Neural cell (in vitro differentiated cells): ENCODE measurements at regions not wholly inside any gene's neighbourhood (a gene's known extent, or its start where the extent isn't known, plus 50 kb on each side); places are given as distances from the start of the nearest gene placed in this dataset.

Source experiments
- H2AFZ ChIP-seq: fragments of 200-600, 300-800 bp; sonication (generic), shearing (Covaris generic); 2 replicates; pipeline ENCODE4 v1.6.0; 2014; ENCODE audit warnings: low read depth, mild to moderate bottlenecking, antibody characterized with exemption, low read length, moderate library complexity
- H3F3A ChIP-seq: fragments of 200-600 bp; shearing (Covaris generic); 2 replicates; pipeline ENCODE4 v1.6.1; 2016; ENCODE audit warnings: mild to moderate bottlenecking, moderate library complexity, mixed read lengths, antibody characterized with exemption, low read length; ENCODE audit not compliant: insufficient read depth, poor library complexity, severe bottlenecking
- H3K27ac ChIP-seq: fragments of 200-600, 300-800 bp; sonication (generic), shearing (Covaris generic); 2 replicates; pipeline ENCODE4 v1.5.1; 2014; ENCODE audit warnings: mild to moderate bottlenecking, low read length, moderate library complexity
- H3K27me3 ChIP-seq: fragments of 300-800, 200-600 bp; sonication (generic), shearing (Covaris generic); 2 replicates; pipeline ENCODE4 v1.6.0; 2014; ENCODE audit warnings: mild to moderate bottlenecking, low read depth, low read length, moderate library complexity; ENCODE audit not compliant: insufficient read depth
- H3K36me3 ChIP-seq: fragments of 300-800, 200-600 bp; sonication (generic), shearing (Covaris generic); 2 replicates; pipeline ENCODE4 v1.5.1; 2014; ENCODE audit warnings: mild to moderate bottlenecking, antibody characterized with exemption, low read length, moderate library complexity; ENCODE audit not compliant: insufficient read depth
- H3K4me2 ChIP-seq: fragments of 300-800, 200-600 bp; sonication (generic), shearing (Covaris generic); 2 replicates; pipeline ENCODE4 v1.6.0; 2014; ENCODE audit warnings: mild to moderate bottlenecking, low read length
- H3K4me3 ChIP-seq: fragments of 300-800, 200-600 bp; sonication (generic), shearing (Covaris generic); 2 replicates; pipeline ENCODE4 v1.5.1; 2014; ENCODE audit warnings: mild to moderate bottlenecking, low read length, moderate library complexity
- H3K79me2 ChIP-seq: fragments of 200-600 bp; shearing (Covaris generic); replicated peaks from 2 replicates; pipeline ENCODE4 v1.6.0; 2014; ENCODE audit warnings: mild to moderate bottlenecking, low read length, moderate library complexity; ENCODE audit not compliant: insufficient read depth
- H3K9ac ChIP-seq: fragments of 300-800, 200-600 bp; sonication (generic), shearing (Covaris generic); 2 replicates; pipeline ENCODE4 v1.6.1; 2016; ENCODE audit warnings: mild to moderate bottlenecking, low read length, mixed read lengths
- H3K9me2 ChIP-seq: fragments of 200-600 bp; shearing (Covaris generic); 2 replicates; pipeline ENCODE4 v1.6.1; 2016; ENCODE audit warnings: mild to moderate bottlenecking, low read length, mixed read lengths; ENCODE audit not compliant: insufficient read depth
- H3K9me3 ChIP-seq: fragments of 200-600, 300-800 bp; sonication (generic), shearing (Covaris generic); 2 replicates; pipeline ENCODE4 v1.6.1; 2016; ENCODE audit warnings: mild to moderate bottlenecking, mixed run types, low read length, moderate library complexity, mixed read lengths
- H4K20me1 ChIP-seq: fragments of 200-600 bp; shearing (Covaris generic); 2 replicates; pipeline ENCODE4 v1.6.1; 2016; ENCODE audit warnings: mild to moderate bottlenecking, mixed run types; ENCODE audit not compliant: insufficient read depth
- EP300 ChIP-seq: fragments of 450-650 bp; conservative IDR thresholded peaks from 2 replicates; pipeline ENCODE4 v1.6.1; 2014; ENCODE audit warnings: antibody characterized with exemption, mild to moderate bottlenecking, moderate library complexity; ENCODE audit not compliant: poor library complexity, severe bottlenecking
- EZH2 ChIP-seq: fragments of 200-600, 300-800 bp; shearing (Covaris generic), sonication (generic); IDR thresholded peaks from 2 replicates; pipeline ENCODE4 v1.6.1; 2014; ENCODE audit warnings: antibody characterized with exemption, low read length, borderline replicate concordance, mild to moderate bottlenecking; ENCODE audit not compliant: insufficient read depth, poor library complexity, severe bottlenecking
- MXI1 ChIP-seq: fragments of 450-650 bp; conservative IDR thresholded peaks from 2 replicates; pipeline ENCODE4 v1.6.1; 2014; ENCODE audit warnings: antibody characterized with exemption, mild to moderate bottlenecking; ENCODE audit not compliant: poor library complexity, severe bottlenecking
- POLR2AphosphoS5 ChIP-seq: IDR thresholded peaks from 2 replicates; pipeline ENCODE4 v1.6.1; 2012
- RAD21 ChIP-seq: fragments of 450-650 bp; conservative IDR thresholded peaks from 2 replicates; pipeline ENCODE4 v1.6.1; 2014; ENCODE audit warnings: antibody characterized with exemption, mild to moderate bottlenecking, moderate library complexity
- SMC3 ChIP-seq: fragments of 450-650 bp; conservative IDR thresholded peaks from 2 replicates; pipeline ENCODE4 v1.6.1; 2014; ENCODE audit warnings: antibody characterized with exemption, mild to moderate bottlenecking, moderate library complexity; ENCODE audit not compliant: poor library complexity
- TAF1 ChIP-seq: IDR thresholded peaks from 2 replicates; pipeline ENCODE4 v1.6.1; 2012; ENCODE audit warnings: low read depth
- TF ChIP-seq, protein P1 (sequence below): fragments of 450-650 bp; IDR thresholded peaks from 2 replicates; pipeline ENCODE4 v1.5.1; 2014; ENCODE audit warnings: antibody characterized with exemption, mild to moderate bottlenecking, moderate library complexity; ENCODE audit not compliant: poor library complexity, severe bottlenecking
- TF ChIP-seq, protein P2 (sequence below): IDR thresholded peaks from 2 replicates; pipeline ENCODE4 v1.6.1; 2012; ENCODE audit warnings: borderline replicate concordance

DNA sequence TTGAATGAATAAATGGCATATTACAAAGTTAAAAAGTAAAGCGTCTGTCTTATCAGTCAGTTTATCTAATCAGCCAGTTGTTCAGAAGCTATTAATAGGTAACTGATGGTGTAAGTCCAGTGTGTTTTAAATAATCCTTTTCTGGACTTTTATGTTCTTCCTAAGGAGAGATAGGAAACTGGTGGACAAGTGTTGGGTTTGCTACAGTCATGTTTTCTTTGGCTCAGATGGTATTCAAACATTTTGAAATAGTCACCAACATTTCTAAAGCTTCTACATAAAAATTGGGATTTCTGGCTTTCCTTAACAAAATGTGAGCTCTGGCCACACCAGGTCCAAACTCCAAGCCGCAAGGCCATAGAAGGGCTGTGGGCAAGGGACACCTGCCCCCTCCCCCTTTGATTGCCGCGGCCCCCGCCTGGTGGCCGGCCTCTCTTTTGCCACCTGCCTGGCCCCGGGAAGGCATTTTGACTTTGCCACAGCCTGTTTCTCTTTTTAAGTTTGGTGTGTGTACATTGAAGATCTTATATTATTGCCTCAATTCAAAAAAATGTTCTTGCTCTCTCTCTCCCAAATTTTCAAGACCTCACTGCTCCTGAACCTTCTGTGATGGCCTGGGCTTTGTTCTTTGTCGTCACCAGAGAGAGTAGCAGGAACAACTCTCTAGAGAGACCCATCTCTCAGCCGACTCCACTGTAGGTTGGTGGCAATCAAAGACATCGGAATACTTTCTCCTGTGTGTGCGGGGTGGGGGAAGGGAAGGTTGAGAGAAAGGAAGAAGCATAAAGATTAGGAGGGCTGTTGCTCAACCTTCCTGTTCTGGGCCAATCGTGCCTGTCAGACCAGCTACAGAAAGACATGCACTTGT is 84.0 kb upstream of the ZNF217 start:
- Histone ChIP-seq H3K9me3 (no peaks in the 10 kb centered on the region), H3K27me3 (no peaks in the 10 kb centered on the region), H4K20me1 (no peaks in the 10 kb centered on the region), H3F3A (no peaks in the 10 kb centered on the region), H3K27ac (no peak overlapping the region), H3K79me2 (no peaks in the 10 kb centered on the region), H3K4me2 (no peak overlapping the region), H3K36me3 (no peaks in the 10 kb centered on the region), H3K4me3 (no peak overlapping the region), H3K9me2 (no peaks in the 10 kb centered on the region), H2AFZ (no peak overlapping the region), H3K9ac (no peak overlapping the region)
- TF ChIP-seq MXI1 (no peak), SMC3 (no peak), RAD21 (no peak), TAF1 (no peak), POLR2AphosphoS5 (no peak), EP300 (no peak), EZH2 (no peak)
- TF ChIP-seq, protein P1, sequence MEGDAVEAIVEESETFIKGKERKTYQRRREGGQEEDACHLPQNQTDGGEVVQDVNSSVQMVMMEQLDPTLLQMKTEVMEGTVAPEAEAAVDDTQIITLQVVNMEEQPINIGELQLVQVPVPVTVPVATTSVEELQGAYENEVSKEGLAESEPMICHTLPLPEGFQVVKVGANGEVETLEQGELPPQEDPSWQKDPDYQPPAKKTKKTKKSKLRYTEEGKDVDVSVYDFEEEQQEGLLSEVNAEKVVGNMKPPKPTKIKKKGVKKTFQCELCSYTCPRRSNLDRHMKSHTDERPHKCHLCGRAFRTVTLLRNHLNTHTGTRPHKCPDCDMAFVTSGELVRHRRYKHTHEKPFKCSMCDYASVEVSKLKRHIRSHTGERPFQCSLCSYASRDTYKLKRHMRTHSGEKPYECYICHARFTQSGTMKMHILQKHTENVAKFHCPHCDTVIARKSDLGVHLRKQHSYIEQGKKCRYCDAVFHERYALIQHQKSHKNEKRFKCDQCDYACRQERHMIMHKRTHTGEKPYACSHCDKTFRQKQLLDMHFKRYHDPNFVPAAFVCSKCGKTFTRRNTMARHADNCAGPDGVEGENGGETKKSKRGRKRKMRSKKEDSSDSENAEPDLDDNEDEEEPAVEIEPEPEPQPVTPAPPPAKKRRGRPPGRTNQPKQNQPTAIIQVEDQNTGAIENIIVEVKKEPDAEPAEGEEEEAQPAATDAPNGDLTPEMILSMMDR, result no peak
- TF ChIP-seq, protein P2, sequence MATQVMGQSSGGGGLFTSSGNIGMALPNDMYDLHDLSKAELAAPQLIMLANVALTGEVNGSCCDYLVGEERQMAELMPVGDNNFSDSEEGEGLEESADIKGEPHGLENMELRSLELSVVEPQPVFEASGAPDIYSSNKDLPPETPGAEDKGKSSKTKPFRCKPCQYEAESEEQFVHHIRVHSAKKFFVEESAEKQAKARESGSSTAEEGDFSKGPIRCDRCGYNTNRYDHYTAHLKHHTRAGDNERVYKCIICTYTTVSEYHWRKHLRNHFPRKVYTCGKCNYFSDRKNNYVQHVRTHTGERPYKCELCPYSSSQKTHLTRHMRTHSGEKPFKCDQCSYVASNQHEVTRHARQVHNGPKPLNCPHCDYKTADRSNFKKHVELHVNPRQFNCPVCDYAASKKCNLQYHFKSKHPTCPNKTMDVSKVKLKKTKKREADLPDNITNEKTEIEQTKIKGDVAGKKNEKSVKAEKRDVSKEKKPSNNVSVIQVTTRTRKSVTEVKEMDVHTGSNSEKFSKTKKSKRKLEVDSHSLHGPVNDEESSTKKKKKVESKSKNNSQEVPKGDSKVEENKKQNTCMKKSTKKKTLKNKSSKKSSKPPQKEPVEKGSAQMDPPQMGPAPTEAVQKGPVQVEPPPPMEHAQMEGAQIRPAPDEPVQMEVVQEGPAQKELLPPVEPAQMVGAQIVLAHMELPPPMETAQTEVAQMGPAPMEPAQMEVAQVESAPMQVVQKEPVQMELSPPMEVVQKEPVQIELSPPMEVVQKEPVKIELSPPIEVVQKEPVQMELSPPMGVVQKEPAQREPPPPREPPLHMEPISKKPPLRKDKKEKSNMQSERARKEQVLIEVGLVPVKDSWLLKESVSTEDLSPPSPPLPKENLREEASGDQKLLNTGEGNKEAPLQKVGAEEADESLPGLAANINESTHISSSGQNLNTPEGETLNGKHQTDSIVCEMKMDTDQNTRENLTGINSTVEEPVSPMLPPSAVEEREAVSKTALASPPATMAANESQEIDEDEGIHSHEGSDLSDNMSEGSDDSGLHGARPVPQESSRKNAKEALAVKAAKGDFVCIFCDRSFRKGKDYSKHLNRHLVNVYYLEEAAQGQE, result no peak

DNA sequence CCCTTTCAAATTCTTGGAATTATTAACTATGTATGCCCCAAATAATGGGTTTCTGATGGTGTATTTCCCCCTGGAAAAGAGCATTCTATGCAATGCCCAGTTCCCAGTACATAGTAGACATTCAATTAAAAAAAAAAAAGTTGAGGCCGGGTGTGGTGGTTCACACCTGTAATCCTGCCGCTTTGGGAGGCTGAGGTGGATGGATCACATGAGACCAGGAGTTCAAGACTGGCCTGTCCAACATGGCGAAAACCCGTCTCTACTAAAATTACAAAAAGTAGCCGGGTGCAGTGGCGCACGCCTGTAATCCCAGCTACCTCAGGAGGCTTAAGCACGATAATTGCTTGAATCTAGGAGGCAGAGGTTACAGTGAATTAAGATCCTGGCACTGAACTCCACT is 83.3 kb upstream of the ZNF217 start:
- Histone ChIP-seq H3K4me3 (no peak overlapping the region), H3K27ac (no peak overlapping the region), H3F3A (no peaks in the 10 kb centered on the region), H4K20me1 (no peaks in the 10 kb centered on the region), H3K4me2 (no peak overlapping the region), H2AFZ (no peak overlapping the region), H3K36me3 (no peaks in the 10 kb centered on the region), H3K9me2 (no peaks in the 10 kb centered on the region), H3K9me3 (no peaks in the 10 kb centered on the region), H3K9ac (no peak overlapping the region), H3K79me2 (no peaks in the 10 kb centered on the region), H3K27me3 (no peaks in the 10 kb centered on the region)
- no peak for TF ChIP-seq TAF1
- TF ChIP-seq, protein P1, result no peak
- no peak for TF ChIP-seq EP300
- TF ChIP-seq, protein P2, result no peak
- TF ChIP-seq EZH2, result no peak
- TF ChIP-seq RAD21, result no peak
- no peak for TF ChIP-seq POLR2AphosphoS5
- TF ChIP-seq SMC3, result no peak
- TF ChIP-seq MXI1, result no peak
